HG02759 (cell line): ENCODE measurements at regions not wholly inside any gene's neighbourhood (a gene's known extent, or its start where the extent isn't known, plus 50 kb on each side); places are given as distances from the start of the nearest gene placed in this dataset.
A peak's percentile ranks its signal among the peaks of the same experiment; 100 is the strongest.

ENCODE experiments used
- ATAC-seq: cut with Tn5 transposase; IDR thresholded peaks from one replicate; pipeline ENCODE4 v1.9.1; 2021; ENCODE audit warnings: mild to moderate bottlenecking, moderate library complexity; ENCODE audit not compliant: unreplicated experiment

- ATAC-seq = no peak
Measured at GRCh38 chr7:131097662-131098376, 229.9 kb upstream of the MKLN1 start.

DNA sequence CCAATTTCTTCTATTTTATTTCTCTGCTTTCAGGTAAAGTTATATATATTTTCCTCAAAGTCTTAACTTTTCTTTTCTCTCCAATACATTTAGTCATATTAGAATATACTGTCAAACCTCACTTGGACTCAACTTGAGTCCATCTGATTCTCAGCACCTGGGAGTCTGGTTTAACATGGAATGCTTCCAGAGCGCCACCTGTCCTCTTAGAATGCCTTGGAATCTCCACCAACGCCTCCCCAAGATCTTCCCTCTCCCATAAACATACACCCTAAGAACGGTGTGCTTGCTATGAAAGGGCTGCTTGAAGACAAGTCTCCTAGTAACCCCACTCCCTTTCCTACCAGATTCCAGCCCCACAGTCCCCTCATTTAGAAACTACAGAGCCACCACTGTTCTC lies 229.1 kb upstream of the MKLN1 start:
- ATAC-seq = no peak

- no peak for ATAC-seq
Measured at GRCh38 chr7:131100357-131101054, 227.2 kb upstream of the MKLN1 start.

GRCh38 chr7:131103997-131104396 lies 223.7 kb upstream of the MKLN1 start:
- ATAC-seq = no peak

- no peak for ATAC-seq
Measured at GRCh38 chr7:131104596-131105293, 222.9 kb upstream of the MKLN1 start.

DNA sequence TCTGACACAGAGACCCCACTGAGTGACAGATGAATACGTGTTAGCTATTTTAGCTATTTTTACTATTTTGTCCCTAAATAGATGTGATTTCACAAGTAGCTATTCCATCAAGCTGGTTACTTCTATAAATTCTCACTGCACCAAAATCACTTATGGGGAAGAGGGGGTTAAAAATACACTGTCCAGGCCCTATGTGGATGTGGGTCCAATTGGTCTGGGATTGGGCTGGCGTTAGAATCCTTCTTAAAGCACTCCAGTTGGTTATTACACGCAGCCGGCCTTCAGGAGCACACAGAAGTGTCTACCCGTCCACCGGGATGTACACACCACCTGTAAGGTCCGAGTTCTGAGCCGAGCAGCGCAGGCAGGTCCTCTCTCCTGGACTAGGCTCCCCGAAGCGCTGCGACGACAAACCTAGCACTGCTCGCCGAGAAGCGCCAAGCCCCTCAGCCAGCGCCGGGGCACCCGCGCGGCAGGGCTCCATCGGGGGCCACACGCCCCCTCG lies 222.3 kb upstream of the MKLN1 start:
- ATAC-seq = no peak

DNA sequence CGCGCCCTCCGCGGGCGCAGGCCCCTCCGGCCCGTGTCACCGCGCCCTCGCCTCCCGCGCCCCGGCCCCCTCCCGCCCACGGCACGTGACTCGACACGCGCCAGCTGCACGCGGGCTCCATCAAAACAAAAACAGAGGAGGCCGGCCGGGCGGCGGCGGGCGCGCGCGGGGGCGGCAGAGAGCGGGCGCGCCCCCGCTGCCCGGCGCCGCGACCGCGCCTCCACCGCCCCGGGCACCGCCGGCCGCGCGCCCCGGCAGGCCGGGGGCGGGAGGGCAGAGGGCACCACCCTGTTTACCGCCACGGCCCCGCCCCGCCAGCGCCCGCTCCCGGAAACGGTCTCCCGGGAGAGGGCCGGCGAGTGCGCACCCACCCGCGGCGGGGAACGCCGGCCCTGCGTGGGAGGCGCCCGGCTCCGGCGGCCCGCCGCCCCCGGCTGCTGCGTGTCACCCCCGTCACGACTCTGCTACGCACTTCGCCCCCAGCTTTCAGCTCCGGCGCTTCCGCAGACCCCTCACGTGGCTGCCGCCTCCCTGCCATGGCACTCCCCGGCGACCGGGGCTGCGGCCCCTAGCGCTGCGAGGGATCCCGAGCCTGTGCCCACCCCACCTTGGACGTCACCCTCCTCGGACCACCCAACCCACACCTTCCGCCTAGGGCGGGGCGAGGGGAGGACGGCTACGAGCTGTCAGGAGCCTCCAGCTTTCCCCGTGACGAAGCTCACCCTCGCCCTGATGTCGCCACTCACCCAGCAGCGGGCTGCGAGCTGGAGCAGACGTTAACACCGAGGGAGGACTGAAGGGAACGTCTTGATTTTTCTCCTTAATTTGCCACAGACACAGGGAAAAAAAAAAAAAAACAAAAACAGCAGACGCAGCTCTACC lies 221.6 kb upstream of the MKLN1 start:
- peak; percentile 50 for ATAC-seq

DNA sequence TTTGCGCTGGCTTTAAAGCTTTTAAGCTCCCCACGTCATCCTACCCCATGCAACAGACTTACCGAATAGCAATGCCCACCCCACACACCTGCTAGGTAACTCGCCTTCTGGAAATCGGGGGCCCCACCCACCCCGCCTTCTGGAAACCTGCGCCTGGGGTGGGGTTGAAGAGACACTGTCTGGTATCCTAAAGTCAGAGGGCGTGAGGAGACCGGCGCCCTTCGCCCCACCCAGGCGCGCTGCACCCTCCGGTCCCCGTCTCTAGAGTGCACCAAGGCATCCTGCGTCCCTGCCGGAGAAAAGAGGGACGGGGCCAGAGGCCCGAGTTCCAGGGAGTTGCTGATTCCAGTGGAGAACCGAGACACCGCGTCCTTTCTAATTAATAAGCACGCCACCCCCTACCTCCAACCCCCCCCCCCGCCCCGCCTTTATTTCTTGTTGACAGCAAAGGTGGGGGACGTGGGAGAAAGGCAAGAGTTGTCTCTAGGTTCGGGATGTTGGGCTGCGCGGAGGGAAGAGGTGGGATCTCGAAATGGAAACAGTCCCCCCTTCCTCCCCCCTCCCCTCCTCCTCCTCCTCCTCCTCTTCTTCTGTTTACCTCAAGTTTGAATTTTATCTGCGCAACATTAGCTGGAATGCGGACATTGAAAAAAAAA lies 220.9 kb upstream of the MKLN1 start:
- ATAC-seq = no peak

DNA sequence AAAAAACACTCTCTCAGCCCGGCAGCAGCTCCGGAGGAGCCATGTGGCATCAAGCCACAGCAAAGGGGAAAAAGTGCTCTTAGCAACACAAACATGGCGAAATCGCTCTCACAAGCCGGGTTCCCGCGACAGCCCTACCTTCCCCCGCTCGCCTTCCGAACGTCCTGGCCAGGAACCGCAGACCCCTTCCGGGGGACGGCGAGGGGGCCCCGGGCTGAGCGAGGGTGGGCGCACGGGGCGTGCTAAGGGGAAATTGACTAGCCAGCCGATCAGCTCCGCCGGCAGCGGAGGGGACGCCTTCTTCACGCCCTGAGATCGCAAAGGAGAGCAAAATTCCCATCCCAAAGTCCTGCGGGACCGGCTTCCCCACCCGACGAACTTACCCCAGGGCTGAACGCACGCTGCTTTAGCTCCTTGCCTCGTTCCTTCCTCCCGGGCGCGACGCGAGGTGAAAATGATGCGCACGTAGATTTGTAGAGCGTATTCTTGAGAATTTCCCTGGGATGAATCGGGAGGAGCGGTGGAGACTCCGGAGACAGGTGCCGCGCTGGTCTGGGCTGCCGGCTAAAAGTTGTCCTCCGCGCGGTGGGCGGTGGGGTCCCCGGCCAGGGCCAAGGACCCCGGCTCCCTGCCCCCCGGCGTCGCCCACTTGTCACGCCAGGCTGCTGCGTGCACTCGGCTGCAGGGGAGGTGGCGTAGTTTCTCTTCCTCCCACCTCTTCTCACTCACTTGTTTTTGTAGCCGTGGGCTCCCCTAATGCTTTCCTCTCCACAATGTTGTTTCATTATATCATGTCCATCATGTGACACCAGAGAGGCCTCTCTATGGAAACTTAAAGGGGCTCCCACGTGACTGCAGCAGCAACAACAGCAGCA lies 220.1 kb upstream of the MKLN1 start:
- peak; percentile 44 for ATAC-seq

- ATAC-seq = no peak
Measured at GRCh38 chr7:131108212-131108940, 219.3 kb upstream of the MKLN1 start.

DNA sequence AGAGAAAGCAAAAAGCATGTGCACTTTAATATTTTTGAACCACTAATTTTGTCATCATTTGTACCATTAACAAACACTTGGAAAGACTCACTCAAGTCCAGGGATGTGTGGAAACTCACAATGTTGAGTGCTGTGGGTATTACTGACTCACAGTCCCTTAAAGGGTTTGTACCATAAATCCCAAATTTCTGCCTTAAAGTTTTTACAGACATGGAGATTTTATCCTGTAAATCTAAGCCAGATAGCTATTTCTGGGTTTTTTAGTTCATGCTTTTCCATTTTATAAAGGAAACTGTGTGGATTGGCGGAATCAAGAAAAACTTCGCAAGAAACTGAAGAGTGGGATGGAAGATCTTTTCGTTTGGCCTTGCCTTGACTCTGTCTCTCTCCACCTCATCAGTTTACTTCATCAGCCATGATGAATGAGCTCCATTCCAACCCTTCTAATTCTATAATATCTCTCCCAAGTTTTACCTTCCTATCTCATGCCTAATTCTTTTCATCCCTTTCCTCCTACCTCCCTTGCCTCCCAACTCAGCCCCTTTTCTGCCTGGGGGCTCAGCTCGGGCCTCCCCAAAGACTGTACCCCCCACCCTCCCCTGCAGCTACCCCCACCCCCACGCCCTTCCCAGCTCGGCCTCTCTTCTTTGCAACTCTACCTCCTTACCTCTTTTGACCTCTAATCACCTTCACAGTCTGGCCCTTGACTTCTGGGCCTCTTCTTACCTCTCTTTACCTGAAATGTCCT lies 218.5 kb upstream of the MKLN1 start:
- ATAC-seq = no peak

DNA sequence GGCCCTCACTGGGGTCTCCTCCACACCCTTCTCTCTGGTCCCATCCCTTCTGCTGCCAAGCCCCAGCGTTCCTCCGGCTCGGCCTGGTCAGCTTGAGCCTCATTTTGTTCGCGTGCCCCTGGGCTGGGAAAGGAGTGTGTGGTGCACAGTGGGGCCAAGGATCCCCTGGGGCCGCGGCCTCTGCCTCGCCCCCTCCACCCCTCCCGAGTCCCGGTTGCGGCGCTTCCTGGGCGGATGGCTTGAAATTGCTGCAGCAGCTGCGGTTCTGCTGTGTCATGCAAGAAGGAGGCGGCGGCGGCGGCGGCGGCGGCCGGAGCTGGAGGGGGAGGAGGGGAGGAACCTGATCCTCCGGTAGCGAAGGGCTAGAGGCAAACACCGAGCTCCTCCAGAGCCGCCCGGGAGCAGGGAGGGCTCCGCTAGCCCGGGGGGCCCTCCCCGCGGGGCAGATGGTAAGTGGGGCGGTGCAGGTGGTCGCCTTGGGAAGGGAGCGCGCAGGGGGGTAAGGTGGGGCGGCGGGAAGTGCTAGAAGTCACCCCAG lies 217.8 kb upstream of the MKLN1 start:
- peak; percentile 29 for ATAC-seq

DNA sequence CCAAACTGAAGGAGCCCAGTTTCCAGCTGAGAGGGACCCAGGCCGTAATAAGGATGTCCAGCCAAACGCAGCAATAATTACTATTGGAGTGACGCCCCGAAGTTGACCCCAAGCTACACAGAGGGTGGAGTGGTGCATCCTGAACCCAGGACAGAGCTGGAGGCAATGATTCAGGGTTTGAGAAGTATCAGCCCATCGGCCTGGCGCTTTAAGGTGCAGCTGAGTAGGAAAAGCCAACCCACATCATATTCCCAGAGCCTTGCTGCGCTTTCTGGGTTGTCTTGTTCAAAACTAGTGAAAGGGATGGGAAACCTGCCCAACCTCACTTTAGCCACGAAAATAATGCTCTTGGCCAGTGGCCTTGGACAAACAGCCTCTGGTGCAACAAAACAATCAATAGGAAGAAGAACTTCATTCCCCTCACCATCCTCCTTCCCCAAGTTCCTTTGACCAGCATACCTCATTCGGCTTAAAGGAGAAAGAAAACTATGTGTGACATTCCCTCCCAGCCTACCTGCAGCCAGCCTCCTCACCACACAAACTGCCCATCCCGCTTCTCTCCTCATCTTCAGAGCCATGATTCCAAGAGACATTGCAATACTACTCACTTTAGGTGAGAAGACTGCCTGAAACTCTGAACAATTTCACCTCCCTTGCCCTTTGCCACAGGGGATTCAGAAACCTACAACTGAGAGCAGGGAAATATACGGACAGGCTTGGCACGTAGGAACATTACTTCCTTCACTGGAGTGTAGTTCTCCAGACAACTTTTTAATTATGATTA lies 217.2 kb upstream of the MKLN1 start:
- no peak for ATAC-seq

DNA sequence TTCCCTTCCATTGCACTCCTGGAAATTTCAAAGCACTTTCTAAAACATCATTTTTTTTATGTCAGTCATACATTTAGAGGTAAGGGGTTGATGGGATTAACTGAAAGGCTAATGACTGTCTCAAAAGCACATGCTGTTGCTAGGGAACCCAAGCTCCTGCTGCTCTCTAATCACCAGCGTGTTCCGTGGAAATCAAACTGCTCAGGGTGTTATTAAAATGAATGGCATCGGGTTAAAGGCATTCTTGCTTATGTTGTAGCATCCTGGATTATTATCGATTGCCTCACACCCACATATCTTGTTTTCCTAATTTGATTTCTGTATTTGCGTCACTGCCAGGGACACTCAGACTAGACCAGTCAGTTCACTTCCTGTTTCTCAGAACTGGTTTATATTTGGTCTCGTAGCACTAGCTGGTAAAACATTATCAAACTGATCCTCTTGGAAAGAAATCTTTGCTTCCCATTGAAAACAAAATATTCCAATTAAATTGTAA lies 216.5 kb upstream of the MKLN1 start:
- no peak for ATAC-seq

DNA sequence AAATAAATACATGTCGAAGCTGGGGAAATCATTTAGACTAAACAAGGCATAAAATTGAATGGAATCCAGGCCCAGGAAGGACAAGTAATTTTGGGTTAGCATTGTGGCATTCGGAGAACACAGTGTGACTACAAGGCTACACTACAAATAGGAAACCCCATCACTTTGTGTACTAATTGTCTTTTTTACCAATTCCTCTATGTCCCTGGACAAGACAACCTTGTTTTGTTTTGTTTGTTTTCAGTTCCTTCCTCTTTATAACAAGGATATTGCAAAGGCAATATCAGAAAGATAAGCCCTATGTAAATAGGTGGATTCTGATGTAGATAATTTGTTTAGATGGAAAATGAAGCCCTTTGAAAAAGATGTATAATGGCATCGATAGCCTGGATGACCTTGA lies 215.9 kb upstream of the MKLN1 start:
- no peak for ATAC-seq

- no peak for ATAC-seq
Measured at GRCh38 chr7:131112431-131112830, 215.2 kb upstream of the MKLN1 start.

DNA sequence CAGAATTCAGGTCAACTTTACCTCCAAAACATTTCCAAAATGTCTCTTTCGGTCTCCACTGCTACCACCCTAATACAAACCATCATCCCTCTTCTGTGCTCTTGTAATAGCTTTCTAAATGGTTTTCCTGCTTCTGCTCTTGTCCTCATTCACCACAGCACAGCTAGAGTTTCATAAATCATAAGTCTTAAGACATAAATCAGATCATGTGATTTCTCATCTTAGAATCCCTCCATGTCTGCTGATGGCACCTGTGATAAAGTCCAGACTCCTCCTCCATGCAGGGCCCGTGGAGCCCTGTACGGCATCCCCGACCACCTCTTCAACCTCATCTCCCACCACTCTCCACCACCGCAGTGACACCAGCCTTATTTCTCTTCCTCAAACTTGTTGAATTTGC lies 212.3 kb upstream of the MKLN1 start:
- ATAC-seq = no peak
